ENCODE measurements at regions not wholly inside any gene's neighbourhood (a gene's known extent, or its start where the extent isn't known, plus 50 kb on each side); places are given as distances from the start of the nearest gene placed in this dataset.

DNA sequence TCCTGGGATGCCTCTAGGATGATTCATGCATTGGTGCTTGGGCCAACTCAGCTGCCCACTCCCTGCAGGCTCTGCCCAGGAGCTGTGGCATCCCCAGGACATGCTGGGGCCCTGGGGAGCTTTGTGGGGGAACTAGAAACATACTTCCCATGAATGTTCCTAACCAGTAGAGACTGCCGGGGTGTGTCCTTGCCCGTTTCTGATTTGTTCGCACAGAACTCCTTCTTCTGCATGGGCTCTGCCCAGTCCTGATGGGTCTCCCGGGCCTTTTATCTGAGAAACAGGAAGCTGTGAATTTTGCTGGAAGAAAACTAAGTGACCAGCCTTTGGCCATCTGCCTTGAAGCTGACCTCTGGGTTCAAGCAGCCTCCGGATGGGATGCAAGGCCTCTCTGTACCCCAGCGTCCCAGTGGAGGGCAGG lies 71.6 kb upstream of the RNU6ATAC start:
- H2AFZ ChIP-seq (ENCODE audit: low read depth, low read length), result no peak overlapping the region
- no TSS peak for BruUV-seq (replicated peaks)
- H3K27me3 ChIP-seq (ENCODE audit: control insufficient read depth in 2 of 2, insufficient read depth in 2 of 2, low read length in 2 of 2), result peaks cover 18 to 59% of the 10 kb centered on the region in 2 experiments; a peak in 4 of 5 replicates
- ChIA-PET CTCF (ENCODE audit: low intra/inter-chr PET ratio) (no interaction called here), POLR2A (interaction anchor here (0.8 kb wide), 1 partner anchor 10 kb away, joined by 3 read pairs; no protein-coding TSS in a partner anchor)
- H3K27ac ChIP-seq (ENCODE audit: extremely low read depth, low read depth, low read length), result no peak overlapping the region
- intact Hi-C loops (cut with micrococcal nuclease), result no loop called here
- H3K9me1 ChIP-seq (ENCODE audit: control insufficient read depth, insufficient read depth, low read length), result peaks cover 7% of the 10 kb centered on the region
- peaks cover 0 to 14% of the 10 kb centered on the region in 2 experiments; a peak in 2 of 5 replicates for H3K4me1 ChIP-seq (replicated peaks in 1 of 2; ENCODE audit: control insufficient read depth in 2 of 2, insufficient read depth in 2 of 2, low read length in 2 of 2)
- DNase-seq (ENCODE audit: extremely low read depth in 1 of 4, low spot score in 3 of 4) (no peak), FAIRE-seq (no peak), ATAC-seq (no peak)
- in situ Hi-C loops (cut with MboI), result no loop called here
- peaks cover 9% of the 10 kb centered on the region; the same call in 1 of the 2 replicates for H4K20me1 ChIP-seq (replicated peaks; ENCODE audit: control insufficient read depth, insufficient read depth, low read length)
- H3K9ac ChIP-seq (ENCODE audit: insufficient read depth in 1 of 2, low read depth in 2 of 2, low read length in 2 of 2), result no peak overlapping the region
- H3K4me3 ChIP-seq, result no peak overlapping the region
- TF ChIP-seq MAFF (IDR thresholded peaks at IDR 0.05; ENCODE audit: low read length) (no peak), RBM22 (IDR thresholded peaks at IDR 0.05; ENCODE audit: low read depth, low read length, poor library complexity, severe bottlenecking) (no peak), ZKSCAN3 (CRISPR knock-in tag; IDR thresholded peaks at IDR 0.05) (no peak), HNRNPL (IDR thresholded peaks at IDR 0.05; ENCODE audit: low read depth, low read length) (no peak), SFPQ (IDR thresholded peaks at IDR 0.05; ENCODE audit: low read depth, low read length) (no peak), TCFL5 (CRISPR knock-in tag; conservative IDR thresholded peaks at IDR 0.05) (no peak), PHB (CRISPR knock-in tag; IDR thresholded peaks at IDR 0.05) (no peak), SIN3A (IDR thresholded peaks at IDR 0.05; ENCODE audit: borderline replicate concordance in 2 of 2, control insufficient read depth in 1 of 2, low read depth in 2 of 2, low read length in 2 of 2) (no peak), TEAD4 (IDR thresholded peaks at IDR 0.05; ENCODE audit: low read length) (no peak), TEAD4 (CRISPR knock-in tag; IDR thresholded peaks at IDR 0.05; ENCODE audit: borderline replicate concordance) (no peak), CREB5 (CRISPR knock-in tag; IDR thresholded peaks at IDR 0.05) (no peak), PHF20 (IDR thresholded peaks at IDR 0.05; ENCODE audit: partially characterized antibody) (no peak), PPARD (CRISPR knock-in tag; IDR thresholded peaks at IDR 0.05) (no peak), ZNF431 (CRISPR knock-in tag; IDR thresholded peaks at IDR 0.05) (no peak), CHD2 (IDR thresholded peaks at IDR 0.05; ENCODE audit: low read depth, low read length) (no peak), CBX3 (IDR thresholded peaks at IDR 0.05; ENCODE audit: borderline replicate concordance in 1 of 2, low read length in 2 of 2) (no peak)
- TF ChIP-seq, protein P1, sequence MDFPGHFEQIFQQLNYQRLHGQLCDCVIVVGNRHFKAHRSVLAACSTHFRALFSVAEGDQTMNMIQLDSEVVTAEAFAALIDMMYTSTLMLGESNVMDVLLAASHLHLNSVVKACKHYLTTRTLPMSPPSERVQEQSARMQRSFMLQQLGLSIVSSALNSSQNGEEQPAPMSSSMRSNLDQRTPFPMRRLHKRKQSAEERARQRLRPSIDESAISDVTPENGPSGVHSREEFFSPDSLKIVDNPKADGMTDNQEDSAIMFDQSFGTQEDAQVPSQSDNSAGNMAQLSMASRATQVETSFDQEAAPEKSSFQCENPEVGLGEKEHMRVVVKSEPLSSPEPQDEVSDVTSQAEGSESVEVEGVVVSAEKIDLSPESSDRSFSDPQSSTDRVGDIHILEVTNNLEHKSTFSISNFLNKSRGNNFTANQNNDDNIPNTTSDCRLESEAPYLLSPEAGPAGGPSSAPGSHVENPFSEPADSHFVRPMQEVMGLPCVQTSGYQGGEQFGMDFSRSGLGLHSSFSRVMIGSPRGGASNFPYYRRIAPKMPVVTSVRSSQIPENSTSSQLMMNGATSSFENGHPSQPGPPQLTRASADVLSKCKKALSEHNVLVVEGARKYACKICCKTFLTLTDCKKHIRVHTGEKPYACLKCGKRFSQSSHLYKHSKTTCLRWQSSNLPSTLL (IDR thresholded peaks at IDR 0.05), result no peak
- no peaks in the 10 kb centered on the region for H3K79me2 ChIP-seq (ENCODE audit: control insufficient read depth, insufficient read depth, low read length)
- H3K36me3 ChIP-seq (ENCODE audit: control insufficient read depth, insufficient read depth, low read length), result no peaks in the 10 kb centered on the region
- H3K9me3 ChIP-seq (replicated peaks; ENCODE audit: control insufficient read depth, insufficient read depth, low read depth, low read length), result no peaks in the 10 kb centered on the region
- H3K4me2 ChIP-seq (ENCODE audit: insufficient read depth, low read length), result no peak overlapping the region
- 0% methylated on average over 6 of the region's 6 CpGs for WGBS (ENCODE audit: insufficient coverage, low coverage, missing lambda C conversion rate)
